Upper lobe of left lung (tissue), 6 donors: ENCODE measurements at regions not wholly inside any gene's neighbourhood (a gene's known extent, or its start where the extent isn't known, plus 50 kb on each side); places are given as distances from the start of the nearest gene placed in this dataset.

Experiments
- ATAC-seq, 2 donors: fragments of 200-7000 bp; cut with Tn5 transposase; one replicate each; pipeline ENCODE4 v1.9.1; 2022; ENCODE audit warnings: mild to moderate bottlenecking in 2 of 2, moderate library complexity in 2 of 2; ENCODE audit not compliant: low FRiP score in 2 of 2
- DNase-seq, 2 donors: peaks; one replicate each; pipeline ENCODE4 v3.0.0-alpha.2; 2019 to 2020
- H3K27ac ChIP-seq, 4 donors: fragments of 200-600 bp; sonication (generic); one replicate each; pipeline ENCODE4 v1.5.1; 2016 to 2019
- H3K27me3 ChIP-seq, 4 donors: fragments of 200-600 bp; sonication (generic); one replicate each; pipeline ENCODE4 v1.5.1; 2017 to 2019
- H3K36me3 ChIP-seq, 4 donors: fragments of 200-600 bp; sonication (generic); one replicate each; pipeline ENCODE4 v1.5.1; 2016 to 2019
- H3K4me1 ChIP-seq, 4 donors: fragments of 200-600 bp; sonication (generic); one replicate each; pipeline ENCODE4 v1.5.1; 2018 to 2019
- H3K4me3 ChIP-seq, 4 donors: fragments of 200-600 bp; sonication (generic); one replicate each; pipeline ENCODE4 v1.5.1; 2017 to 2019; ENCODE audit warnings: mild to moderate bottlenecking in 2 of 4, moderate library complexity in 1 of 4
- H3K9me3 ChIP-seq, 4 donors: fragments of 200-600 bp; sonication (generic); one replicate each; pipeline ENCODE4 v1.5.1; 2018 to 2019
- EP300 ChIP-seq, 4 donors: sonication (generic); formaldehyde crosslinking; IDR thresholded peaks; one replicate each; pipeline ENCODE4 v1.5.1; 2017; ENCODE audit warnings: antibody characterized with exemption in 4 of 4, control low read depth in 2 of 4
- POLR2A ChIP-seq, 4 donors: fragments of 450-650 bp; IDR thresholded peaks; one replicate each; pipeline ENCODE4 v1.5.1; 2016 to 2017; ENCODE audit warnings: antibody characterized with exemption in 4 of 4, mild to moderate bottlenecking in 2 of 4
- POLR2AphosphoS5 ChIP-seq, 2 donors: sonication (generic); formaldehyde crosslinking; IDR thresholded peaks; one replicate each; pipeline ENCODE4 v1.5.1; 2017; ENCODE audit warnings: antibody characterized with exemption in 2 of 2
- WGBS, 2 donors: methylation state at CpG; one replicate each; pipeline ENCODE4 v1.1.5; 2017 to 2018; 5-methylcytosine and 5-hydroxymethylcytosine counted together
- TF ChIP-seq, protein P1 (sequence below), 6 experiments: fragments of 450-650 bp in 4 of 6; fragments of 200-600 bp in 2 of 6; sonication (generic) in 2 of 6; IDR thresholded peaks; one replicate each; pipeline ENCODE4 v1.5.1; 2016 to 2019; ENCODE audit warnings: antibody characterized with exemption in 6 of 6
- donor health status: DM: no; HTN: no; CAD: no; lungs with moderate emphysema.
- donor health status: DM: no; HTN: yes; CAD: no; lungs with severe emphysema.

DNA sequence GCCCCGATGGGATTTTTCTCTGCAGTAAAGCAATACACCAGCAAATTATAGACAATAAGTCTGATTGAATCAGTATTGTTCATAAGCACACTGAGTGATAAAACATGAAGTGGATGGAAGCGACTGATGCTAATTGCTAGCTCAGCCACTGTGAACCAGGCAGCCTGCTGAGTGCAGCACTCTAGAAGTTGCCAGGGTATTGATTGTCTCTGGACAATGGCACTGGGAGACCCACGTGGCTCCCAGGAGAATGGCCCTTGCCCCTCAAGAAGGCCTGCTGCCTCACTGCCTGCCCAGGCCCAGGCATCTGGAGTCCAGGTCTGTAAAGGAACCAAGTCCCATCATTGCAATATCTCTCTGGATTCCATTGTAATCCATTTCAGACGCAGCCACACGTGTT is 80.4 kb upstream of the TCERG1L start:
- Histone ChIP-seq H3K27me3 (no peaks in the 10 kb centered on the region), H3K27ac (no peak overlapping the region), H3K36me3 (no peaks in the 10 kb centered on the region), H3K9me3 (no peaks in the 10 kb centered on the region), H3K4me1 (peaks cover 0 to 4% (median under 1%) of the 10 kb centered on the region in 4 donors), H3K4me3 (no peak overlapping the region)
- ATAC-seq (no peak), DNase-seq (no peak)
- TF ChIP-seq EP300 (IDR thresholded peaks at IDR 0.05) (no peak), POLR2AphosphoS5 (IDR thresholded peaks at IDR 0.05) (no peak), POLR2A (IDR thresholded peaks at IDR 0.05) (no peak)
- TF ChIP-seq, protein P1, sequence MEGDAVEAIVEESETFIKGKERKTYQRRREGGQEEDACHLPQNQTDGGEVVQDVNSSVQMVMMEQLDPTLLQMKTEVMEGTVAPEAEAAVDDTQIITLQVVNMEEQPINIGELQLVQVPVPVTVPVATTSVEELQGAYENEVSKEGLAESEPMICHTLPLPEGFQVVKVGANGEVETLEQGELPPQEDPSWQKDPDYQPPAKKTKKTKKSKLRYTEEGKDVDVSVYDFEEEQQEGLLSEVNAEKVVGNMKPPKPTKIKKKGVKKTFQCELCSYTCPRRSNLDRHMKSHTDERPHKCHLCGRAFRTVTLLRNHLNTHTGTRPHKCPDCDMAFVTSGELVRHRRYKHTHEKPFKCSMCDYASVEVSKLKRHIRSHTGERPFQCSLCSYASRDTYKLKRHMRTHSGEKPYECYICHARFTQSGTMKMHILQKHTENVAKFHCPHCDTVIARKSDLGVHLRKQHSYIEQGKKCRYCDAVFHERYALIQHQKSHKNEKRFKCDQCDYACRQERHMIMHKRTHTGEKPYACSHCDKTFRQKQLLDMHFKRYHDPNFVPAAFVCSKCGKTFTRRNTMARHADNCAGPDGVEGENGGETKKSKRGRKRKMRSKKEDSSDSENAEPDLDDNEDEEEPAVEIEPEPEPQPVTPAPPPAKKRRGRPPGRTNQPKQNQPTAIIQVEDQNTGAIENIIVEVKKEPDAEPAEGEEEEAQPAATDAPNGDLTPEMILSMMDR (IDR thresholded peaks at IDR 0.05) = no peak
- 90 to 98% methylated on average over 4 to 5 of the region's 5 CpGs for WGBS, 2 donors

DNA sequence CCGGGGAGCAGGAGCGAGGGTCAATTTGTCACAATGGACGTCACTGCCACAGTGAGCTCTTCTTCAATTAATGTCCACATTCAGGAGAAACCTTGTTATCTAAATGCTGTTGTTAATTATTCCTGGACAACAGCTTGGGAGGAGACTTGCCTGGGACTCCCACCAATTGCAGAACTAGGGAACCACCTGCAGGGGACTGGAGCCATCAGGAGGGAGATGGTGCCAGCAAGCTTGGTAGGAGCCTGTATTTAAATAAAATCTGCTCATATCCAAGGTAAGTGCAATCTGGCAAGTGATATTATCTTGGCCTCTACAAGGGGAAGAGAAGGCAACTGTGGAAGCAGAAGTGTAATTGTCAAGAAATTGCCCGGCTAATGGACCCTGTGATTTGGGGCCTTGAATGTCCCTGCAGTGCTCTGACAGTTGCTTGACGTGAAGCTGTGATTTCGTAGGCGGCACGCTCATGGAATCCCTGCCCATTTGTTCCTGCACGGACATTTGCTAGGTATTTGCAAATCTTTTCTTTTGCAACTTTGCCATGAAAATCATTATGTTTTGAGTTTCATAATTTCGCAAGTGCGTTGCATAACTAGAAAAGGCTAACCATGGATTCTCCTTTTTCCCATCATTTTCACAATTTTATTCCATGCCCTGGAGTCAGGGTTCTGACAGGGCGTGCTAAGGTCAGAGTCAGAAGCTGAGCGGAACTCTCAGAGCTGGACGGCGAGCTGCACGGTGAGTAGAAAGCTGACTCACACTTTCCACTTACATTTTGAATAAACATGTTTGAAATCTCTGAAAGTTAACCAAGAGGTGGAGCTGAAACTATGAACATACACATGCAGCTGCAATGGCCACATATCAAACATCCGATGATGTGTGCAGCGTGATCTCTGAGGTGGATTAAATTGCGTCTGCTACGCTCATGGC is 84.9 kb upstream of the TCERG1L start:
- no peak overlapping the region for H3K4me3 ChIP-seq
- no peaks in the 10 kb centered on the region for H3K9me3 ChIP-seq
- TF ChIP-seq EP300 (IDR thresholded peaks at IDR 0.05) (no peak), POLR2AphosphoS5 (IDR thresholded peaks at IDR 0.05) (no peak), POLR2A (IDR thresholded peaks at IDR 0.05) (no peak)
- TF ChIP-seq, protein P1 (IDR thresholded peaks at IDR 0.05) = no peak
- ATAC-seq (peak; percentile 31 to 35), DNase-seq (peak in 1 of 2 donors; percentile 42)
- WGBS, 2 donors = 35 to 46% methylated on average over 20 of the region's 20 CpGs
- H3K27ac ChIP-seq = no peak overlapping the region
- H3K36me3 ChIP-seq = no peaks in the 10 kb centered on the region
- peaks cover 0 to 4% (median 1%) of the 10 kb centered on the region in 4 donors for H3K4me1 ChIP-seq
- no peaks in the 10 kb centered on the region for H3K27me3 ChIP-seq

DNA sequence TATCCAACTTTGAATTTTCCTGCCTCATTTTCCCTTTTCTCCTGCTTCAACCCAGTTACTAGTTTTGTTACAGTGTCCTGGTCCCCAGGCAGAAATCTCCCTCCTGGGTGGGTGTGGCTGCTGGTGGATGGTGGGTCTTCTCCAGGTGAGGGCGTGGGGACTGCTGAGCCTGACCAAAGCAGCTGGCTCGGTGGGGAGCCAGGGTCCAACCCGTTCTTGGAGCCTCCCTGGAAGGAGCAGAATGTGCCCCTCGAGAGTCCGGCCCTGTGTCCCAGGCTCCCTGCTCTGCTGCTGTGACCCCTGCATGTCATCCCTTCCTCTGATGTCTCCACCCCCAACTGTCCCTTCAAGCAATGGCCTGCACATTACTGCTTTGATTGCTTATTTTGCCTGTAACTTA is 86.6 kb upstream of the TCERG1L start:
- Histone ChIP-seq H3K27me3 (no peaks in the 10 kb centered on the region), H3K4me3 (no peak overlapping the region), H3K27ac (no peak overlapping the region), H3K36me3 (no peaks in the 10 kb centered on the region), H3K4me1 (peaks cover 0 to 4% (median 1%) of the 10 kb centered on the region in 4 donors), H3K9me3 (no peaks in the 10 kb centered on the region)
- DNase-seq = no peak
- 58 to 66% methylated on average over 4 to 5 of the region's 5 CpGs for WGBS, 2 donors
- ATAC-seq = no peak
- no peak for TF ChIP-seq POLR2AphosphoS5 (IDR thresholded peaks at IDR 0.05)

DNA sequence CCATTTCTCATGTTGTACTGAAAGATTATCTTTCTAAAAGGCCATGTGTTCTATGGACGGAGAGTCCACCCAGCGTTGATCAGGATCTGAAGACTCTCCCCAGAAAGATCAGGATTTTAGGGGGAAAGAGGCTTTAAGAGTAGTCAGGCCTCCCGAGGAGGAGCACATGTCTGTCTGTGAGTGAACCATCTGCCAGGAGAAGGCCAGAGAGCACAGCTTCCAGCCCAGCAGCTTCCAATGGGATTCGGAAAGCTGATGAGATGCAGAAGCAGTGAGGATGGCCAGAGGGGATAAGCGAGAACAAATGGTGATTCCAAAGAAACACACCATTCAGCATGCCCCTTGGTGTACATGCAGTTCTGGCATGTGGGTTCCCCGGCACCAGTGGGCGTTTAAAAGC is 88.5 kb upstream of the TCERG1L start:
- no peaks in the 10 kb centered on the region for H3K27me3 ChIP-seq
- no peaks in the 10 kb centered on the region for H3K9me3 ChIP-seq
- DNase-seq = no peak
- ATAC-seq = no peak
- no peaks in the 10 kb centered on the region for H3K36me3 ChIP-seq
- peaks cover 0 to 4% (median 1%) of the 10 kb centered on the region in 4 donors for H3K4me1 ChIP-seq
- WGBS, 2 donors = 77 to 79% methylated on average over 7 of the region's 7 CpGs
- H3K4me3 ChIP-seq = no peak overlapping the region
- H3K27ac ChIP-seq = no peak overlapping the region
- TF ChIP-seq POLR2AphosphoS5 (IDR thresholded peaks at IDR 0.05) (no peak), POLR2A (IDR thresholded peaks at IDR 0.05) (no peak), EP300 (IDR thresholded peaks at IDR 0.05) (no peak)
- TF ChIP-seq, protein P1 (IDR thresholded peaks at IDR 0.05) = no peak

DNA sequence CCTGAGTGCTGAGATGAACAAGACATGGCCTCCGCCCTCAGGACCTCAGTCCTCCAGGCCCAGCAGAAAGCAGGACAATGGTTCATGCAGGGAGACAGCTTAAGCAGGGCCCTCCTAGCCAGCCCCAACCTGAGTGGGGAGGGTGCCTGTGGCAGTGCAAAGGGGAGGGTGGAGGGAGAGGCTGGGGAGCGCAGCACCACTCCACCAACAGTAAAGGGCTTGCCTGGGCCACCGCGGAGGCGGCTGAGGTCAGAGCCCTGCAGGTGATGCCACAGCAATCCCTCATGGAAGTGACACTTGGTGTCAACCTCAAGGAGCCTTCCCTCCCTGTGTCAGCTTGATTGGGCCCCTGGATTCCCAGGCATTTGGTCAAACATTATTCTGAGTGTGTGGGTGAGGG is 89.0 kb upstream of the TCERG1L start:
- H3K27me3 ChIP-seq = no peaks in the 10 kb centered on the region
- TF ChIP-seq POLR2A (IDR thresholded peaks at IDR 0.05) = no peak
- TF ChIP-seq EP300 (IDR thresholded peaks at IDR 0.05) = no peak
- TF ChIP-seq POLR2AphosphoS5 (IDR thresholded peaks at IDR 0.05) = no peak
- TF ChIP-seq, protein P1 (IDR thresholded peaks at IDR 0.05) = no peak
- H3K4me3 ChIP-seq = no peak overlapping the region
- no peaks in the 10 kb centered on the region for H3K36me3 ChIP-seq
- H3K4me1 ChIP-seq = peaks cover 0 to 4% (median 1%) of the 10 kb centered on the region in 4 donors
- H3K9me3 ChIP-seq = no peaks in the 10 kb centered on the region
- no peak for ATAC-seq
- WGBS, 2 donors = 46 to 73% methylated on average over 3 to 5 of the region's 5 CpGs
- DNase-seq = peak in 1 of 2 donors; percentile 39
- H3K27ac ChIP-seq = no peak overlapping the region
